GM19023 (cell line): ENCODE measurements at regions not wholly inside any gene's neighbourhood (a gene's known extent, or its start where the extent isn't known, plus 50 kb on each side); places are given as distances from the start of the nearest gene placed in this dataset.
"Not testable (repeated sequence)": the region's sequence is repeated elsewhere in the genome, so short reads cannot be mapped to it uniquely, and the experiment has no call there.

Experiments used
- ATAC-seq: cut with Tn5 transposase; IDR thresholded peaks from one replicate; pipeline ENCODE4 v1.9.1; 2021; ENCODE audit warnings: mild to moderate bottlenecking, moderate library complexity; ENCODE audit not compliant: unreplicated experiment

GRCh38 chr5:29037716-29038115 lies 1999.3 kb upstream of the CDH9 start:
- ATAC-seq = no peak

- ATAC-seq = no peak
These were observed 1985.7 kb upstream of the CDH9 start for GRCh38 chr5:29024052-29024451.

- ATAC-seq = no peak
These were observed 1985.2 kb upstream of the CDH9 start for GRCh38 chr5:29023541-29023940.

GRCh38 chr5:29017501-29017900 lies 1979.1 kb upstream of the CDH9 start:
- no peak for ATAC-seq

DNA sequence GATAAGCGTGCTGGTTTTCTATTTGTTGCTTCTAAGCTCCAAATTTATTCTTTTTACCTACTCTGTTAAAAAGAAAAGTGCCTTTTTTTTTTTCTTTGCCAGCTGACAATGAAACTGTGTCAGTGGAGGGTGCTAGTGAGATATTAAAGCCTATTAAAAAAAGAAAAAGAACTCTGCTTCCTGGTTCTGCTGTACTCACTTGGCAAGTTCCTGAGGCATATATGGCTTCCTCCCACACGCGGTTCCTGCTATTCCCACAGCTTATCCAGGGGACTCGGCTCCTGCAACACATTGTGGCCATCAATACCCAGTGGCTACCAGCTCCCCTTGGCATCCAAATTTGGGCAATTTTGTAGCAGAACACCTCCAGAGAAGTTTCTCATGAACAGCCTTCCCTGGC lies 1977.7 kb upstream of the CDH9 start:
- no peak for ATAC-seq

DNA sequence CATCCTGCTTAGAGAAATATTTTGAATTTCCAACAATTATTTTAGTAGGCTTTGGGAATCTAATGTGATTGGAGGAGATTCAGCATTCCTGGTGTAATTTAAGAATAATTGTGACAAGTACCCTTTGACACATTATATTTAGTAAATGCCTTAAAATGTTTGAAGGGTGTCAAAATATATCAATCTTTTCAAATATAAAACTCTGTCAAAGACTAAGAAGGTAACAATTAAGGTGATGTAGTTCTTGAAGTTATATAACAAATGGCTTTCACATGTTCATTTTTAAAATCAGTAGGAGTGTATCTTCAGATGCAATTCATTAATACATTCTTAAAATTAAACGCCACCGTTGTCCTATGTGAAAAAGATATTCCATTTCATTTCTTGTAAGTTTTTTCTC lies 1977.1 kb upstream of the CDH9 start:
- no peak for ATAC-seq

- ATAC-seq = no peak
These were observed 1967.0 kb upstream of the CDH9 start for GRCh38 chr5:29005386-29005785.

DNA sequence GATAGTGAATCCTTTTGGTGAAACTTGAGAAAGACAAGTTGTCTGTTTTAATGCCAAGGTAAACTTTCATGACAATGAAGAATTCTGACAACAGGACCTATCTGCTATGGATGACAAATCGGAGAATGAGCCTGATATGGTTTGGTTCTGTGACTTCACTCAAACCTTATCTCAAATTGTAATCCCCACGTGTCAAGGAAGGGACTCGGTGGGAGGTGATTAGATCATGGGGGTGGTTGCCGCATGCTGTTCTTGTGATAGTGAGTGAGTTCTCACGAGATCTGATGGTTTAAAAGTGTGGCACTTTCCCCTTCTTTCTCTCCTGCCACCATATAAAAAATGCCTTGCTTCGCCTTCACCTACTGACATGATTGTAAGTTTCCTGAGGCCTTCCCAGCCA lies 1964.1 kb upstream of the CDH9 start:
- no peak for ATAC-seq

GRCh38 chr5:29001666-29002065 lies 1963.3 kb upstream of the CDH9 start:
- ATAC-seq = no peak

DNA sequence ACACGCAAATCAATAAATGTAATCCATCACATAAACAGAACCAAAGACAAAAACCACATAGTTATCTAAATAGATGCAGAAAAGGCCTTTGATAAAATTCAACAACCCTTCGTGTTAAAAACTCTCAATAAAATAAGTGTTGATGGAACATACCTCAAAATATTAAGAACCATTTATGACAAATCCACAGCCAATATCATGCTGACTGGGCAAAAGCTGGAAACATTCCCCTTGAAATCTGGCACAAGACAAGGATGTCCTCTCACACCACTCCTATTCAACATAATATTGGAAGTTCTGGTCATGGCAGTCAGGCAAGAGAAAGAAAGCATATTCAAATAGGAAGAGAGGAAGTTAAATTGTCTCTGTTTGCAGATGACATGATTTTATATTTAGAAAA lies 1946.3 kb upstream of the CDH9 start:
- no peak for ATAC-seq

DNA sequence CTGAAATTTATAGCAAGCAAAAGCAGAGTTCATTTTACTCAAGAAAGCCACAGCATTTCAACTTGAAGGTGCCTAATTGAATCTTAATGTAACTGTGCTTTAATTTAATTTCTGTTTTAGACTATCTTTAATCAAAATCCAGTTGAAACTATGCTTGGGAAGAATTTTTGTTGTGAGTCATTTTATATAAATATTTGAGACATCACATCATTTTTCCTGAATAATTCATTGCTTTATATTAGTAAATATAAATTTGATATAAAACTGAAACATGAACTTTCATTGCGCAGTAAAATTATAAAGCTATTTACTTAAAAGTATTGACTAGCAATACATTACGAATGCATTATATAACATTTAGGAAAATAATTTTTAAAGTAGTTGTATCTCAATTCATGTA lies 1937.1 kb upstream of the CDH9 start:
- no peak for ATAC-seq

DNA sequence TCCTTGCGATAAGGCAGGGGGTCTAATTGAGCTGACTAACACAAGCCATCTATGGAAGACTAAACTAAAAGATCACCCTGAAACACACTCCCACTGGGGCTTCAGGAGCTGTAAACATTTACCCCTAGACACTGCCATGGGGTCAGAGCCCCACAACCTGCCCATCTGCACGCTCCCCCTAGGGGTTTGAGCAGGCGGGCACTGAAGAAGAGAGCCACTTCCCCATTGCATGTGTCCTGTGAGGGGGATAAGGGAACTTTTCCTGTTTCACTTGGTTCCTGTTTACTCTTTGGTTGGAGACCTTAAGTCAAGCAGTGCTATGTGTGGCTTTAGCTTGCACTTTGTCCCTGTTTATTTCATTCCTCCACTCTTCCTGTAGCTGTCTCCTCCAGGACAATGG lies 1929.5 kb upstream of the CDH9 start:
- ATAC-seq = no peak

GRCh38 chr5:28961816-28962215 lies 1923.4 kb upstream of the CDH9 start:
- no peak for ATAC-seq

DNA sequence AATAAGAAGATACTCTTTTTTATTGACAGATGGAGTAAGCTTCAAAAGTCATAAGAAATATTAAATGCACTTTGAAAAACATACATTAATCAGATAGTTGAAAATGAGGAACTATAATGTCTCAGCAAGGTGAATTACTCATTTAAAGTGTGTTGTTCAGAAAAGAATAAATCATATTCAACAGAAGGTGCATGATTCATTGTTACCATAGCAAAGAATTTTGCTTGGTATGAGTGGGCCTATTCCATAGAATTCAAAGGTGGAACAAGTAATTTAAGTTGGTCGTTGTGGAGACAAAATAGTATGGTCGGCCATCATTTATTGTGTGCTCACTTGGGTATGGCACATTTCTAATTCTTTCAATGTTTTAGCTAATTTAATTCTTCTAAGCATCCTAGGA lies 1920.2 kb upstream of the CDH9 start:
- ATAC-seq = no peak

DNA sequence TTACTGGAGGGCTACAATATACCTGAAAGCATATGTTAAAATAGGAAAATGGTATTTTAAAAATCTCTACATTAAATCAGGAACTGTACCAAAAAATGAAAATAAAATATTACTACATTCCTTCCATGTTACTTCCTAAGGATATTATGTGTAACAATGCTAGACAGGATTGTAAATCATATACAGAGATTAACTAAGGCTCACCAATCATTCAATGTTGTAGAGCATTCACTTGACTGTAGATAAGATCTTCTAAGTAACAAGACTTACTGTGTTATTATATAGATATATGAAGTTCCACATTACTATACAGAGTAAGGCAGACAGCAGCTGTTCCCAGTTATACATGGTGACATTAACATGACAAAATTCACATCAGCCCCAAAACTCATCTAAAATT lies 1919.1 kb upstream of the CDH9 start:
- ATAC-seq = no peak

DNA sequence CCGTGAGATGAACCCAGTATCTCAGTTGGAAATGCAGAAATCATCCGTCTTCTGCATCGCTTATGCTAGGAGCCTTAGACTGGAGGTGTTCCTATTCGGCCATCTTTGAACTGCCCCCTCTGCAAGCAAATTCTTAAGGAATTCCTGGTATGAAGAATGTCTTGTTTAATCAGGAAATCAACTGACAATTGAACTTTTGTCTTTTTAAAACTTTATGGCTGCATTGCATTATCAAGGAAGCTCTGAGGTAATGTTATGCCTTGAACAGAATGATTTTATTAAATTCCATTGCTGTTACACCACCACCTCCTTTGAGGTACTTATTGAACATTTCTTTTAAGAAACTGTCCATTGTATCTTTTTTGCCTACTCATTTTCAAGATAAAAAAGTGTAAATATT lies 1915.7 kb upstream of the CDH9 start:
- ATAC-seq = no peak

- ATAC-seq = no peak
These were observed 1909.5 kb upstream of the CDH9 start for GRCh38 chr5:28947865-28948264.

DNA sequence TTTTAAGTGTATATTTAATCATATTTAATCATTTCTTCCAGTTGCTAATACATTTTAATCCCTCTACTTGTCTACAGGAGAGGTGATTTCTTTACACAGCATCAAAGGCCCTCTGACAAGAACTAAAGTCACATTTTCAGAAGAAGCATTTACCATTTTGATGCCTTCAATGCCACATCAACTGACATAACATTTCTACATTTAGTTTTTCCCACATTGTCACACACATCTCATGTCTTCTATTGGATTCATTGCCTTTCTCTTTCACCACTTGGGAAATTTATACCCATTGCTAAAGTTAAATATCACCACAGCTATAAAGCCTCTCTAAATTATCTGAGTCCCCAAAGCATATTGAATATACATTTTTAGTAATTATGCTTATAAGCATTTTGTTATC lies 1907.5 kb upstream of the CDH9 start:
- ATAC-seq = no peak

GRCh38 chr5:28929366-28929765 lies 1891.0 kb upstream of the CDH9 start:
- ATAC-seq = not testable (repeated sequence)

GRCh38 chr5:28928327-28928790 lies 1890.0 kb upstream of the CDH9 start:
- ATAC-seq = not testable (repeated sequence)

DNA sequence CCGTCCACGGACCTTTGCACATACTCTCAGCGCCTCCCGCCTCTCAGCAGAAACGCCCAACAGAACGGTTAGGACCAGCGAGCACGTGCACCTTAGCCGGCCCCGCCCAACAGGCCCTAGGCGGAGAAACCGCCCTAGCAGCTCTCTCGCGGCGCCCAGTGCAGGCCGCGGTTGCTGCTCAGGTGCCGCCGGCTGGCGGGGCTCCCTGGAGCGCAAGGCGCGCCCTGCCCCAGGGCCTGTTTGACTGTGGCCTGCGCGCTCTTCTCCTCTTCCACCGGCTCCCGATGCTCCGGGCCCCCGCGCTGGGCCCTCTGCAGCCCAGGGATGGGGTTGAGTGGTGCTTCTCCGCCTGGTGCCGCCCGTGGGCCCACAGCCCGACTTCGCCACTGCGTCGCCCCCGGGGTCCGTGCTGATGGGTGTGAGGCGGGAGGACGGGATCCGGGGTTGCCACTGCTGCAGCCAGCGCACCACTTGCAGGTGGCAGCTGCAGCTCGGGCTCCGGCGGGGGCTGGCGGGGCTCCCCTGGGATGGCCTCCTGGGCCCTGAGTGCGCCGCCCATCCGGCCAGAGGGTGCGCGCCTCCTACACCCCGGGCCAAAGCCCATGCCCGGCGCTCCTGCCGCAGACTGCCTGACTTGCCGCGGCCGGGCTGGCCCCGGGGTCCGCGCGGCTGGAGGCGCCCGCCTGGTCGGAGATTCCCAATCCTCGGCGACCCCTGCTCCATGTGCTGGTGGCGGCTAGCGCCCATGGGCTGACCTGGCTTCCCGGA lies 1889.4 kb upstream of the CDH9 start:
- ATAC-seq = no peak

- no peak for ATAC-seq
These were observed 1888.0 kb upstream of the CDH9 start for GRCh38 chr5:28926422-28926821.

DNA sequence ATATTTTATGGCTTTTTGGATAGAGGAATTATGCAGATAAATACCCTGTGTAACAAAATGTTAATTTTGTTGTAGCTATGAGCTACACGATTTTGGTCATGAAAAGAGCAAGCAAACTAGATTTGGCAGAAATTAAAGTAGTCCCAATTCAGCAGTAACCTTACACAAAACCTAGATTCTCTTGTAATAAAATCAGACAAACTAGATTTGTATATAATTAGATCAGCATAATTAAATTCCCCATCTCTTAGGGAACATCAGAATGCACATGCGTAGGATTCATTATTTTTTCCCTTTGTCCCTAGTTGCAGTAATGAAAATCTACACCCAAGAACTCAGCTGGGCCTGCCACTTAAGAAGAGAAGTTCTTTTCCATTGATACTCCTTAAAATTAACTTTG lies 1879.2 kb upstream of the CDH9 start:
- ATAC-seq = no peak
